ENCODE measurements at regions not wholly inside any gene's neighbourhood (a gene's known extent, or its start where the extent isn't known, plus 50 kb on each side); places are given as distances from the start of the nearest gene placed in this dataset.

GRCh38 chr22:49019737-49020713 is 807.6 kb downstream of the BRD1 start:
- no peak for DNase-seq (ENCODE audit: low read depth, low spot score)

DNA sequence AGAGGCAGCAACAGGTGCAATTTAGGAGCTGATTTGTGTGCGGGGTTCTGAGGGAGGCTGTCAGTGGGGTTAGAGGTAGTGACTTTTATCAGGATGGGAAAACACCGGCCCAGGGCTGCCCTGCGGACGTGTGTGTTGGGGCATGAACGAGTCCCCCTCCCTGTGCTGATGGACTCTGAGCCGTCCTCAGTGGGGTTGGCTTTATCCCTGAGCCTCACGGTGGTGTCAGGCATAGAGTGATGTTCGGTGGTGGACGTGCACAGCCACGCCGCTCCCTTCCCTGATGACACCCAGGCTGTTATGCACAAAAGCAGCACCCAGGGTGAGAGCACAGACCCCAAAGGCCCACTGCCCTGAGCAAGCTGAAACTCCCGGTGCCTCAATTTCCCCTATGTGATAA is 809.1 kb downstream of the BRD1 start:
- DNase-seq (ENCODE audit: low read depth, low spot score), result no peak

- no peak for DNase-seq (ENCODE audit: low read depth, low spot score)
Observed at GRCh38 chr22:49017482-49018329, 810.0 kb downstream of the BRD1 start.

GRCh38 chr22:49016909-49017481 is 810.7 kb downstream of the BRD1 start:
- no peak for DNase-seq (ENCODE audit: low read depth, low spot score)

- no peak for DNase-seq (ENCODE audit: low read depth, low spot score)
Observed at GRCh38 chr22:49015993-49016908, 811.4 kb downstream of the BRD1 start.

- no peak for DNase-seq (ENCODE audit: low read depth, low spot score)
Observed at GRCh38 chr22:49015459-49015858, 812.2 kb downstream of the BRD1 start.

GRCh38 chr22:49014227-49015201 is 813.2 kb downstream of the BRD1 start:
- DNase-seq (ENCODE audit: low read depth, low spot score), result no peak

DNA sequence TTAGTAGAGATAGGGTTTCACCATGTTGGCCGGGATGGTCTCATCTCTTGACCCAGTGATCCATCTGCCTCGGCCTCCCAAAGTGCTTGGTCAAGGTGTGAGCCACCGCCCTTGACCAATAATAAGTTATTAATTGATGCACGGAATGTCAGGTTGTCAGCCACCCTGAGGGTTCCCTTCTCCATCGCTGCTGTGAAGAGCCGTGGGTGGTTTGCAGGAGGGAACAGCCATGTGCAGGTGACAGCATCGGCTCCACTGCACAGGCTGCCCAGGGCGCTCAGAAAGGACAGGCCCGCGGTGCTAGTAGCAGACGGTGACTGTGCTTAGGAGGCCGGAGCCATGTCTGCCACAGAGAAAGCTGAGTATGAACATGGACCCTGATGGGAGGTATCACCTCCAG is 814.0 kb downstream of the BRD1 start:
- no peak for DNase-seq (ENCODE audit: low read depth, low spot score)

- DNase-seq (ENCODE audit: low read depth, low spot score), result no peak
Observed at GRCh38 chr22:49012712-49013395, 814.8 kb downstream of the BRD1 start.

DNA sequence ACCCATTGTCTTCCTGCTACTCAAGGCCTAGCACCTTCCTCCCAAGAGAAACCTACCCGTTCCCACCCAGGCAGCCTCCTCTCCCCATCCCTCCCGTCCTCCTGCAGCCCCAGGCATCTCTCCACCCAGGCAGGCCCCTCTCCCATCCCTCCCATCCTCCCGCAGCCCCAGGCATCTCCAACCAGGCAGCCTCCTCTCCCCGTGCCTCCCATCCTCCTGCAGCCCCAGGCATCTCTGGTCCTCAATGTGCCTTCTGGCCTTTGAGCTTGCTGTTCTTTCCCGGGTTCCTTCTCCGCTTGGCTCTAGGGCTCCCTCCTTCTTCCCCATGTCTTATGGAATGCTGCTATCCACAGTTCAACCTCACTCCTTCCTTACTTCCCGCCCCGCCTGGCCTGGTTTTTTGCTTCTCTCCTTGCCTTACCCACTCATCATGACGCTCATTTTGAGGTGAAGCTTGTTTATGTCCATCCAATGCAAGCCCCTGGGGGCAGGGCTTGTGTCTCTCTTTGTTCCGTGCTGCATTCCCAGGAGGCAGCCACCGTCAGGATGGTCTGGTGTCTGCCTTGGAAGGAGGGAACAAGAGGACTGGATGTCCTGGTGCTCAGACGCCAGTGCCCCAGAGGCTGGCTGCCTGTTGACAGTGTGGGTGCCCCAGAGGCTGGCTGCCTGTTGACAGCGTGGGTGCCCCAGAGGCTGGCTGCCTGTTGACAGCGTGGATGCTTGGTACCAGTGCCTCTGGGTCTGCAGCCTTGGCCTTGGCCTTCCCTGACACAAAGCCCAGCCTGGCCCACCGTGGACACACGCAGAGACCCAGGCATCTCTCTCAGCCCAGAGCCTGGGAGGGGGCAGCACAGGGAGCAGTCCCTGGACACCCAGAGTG is 815.7 kb downstream of the BRD1 start:
- DNase-seq (ENCODE audit: low read depth, low spot score), result no peak

GRCh38 chr22:49011379-49011768 is 816.3 kb downstream of the BRD1 start:
- no peak for DNase-seq (ENCODE audit: low read depth, low spot score)

- no peak for DNase-seq (ENCODE audit: low read depth, low spot score)
Observed at GRCh38 chr22:49010901-49011300, 816.8 kb downstream of the BRD1 start.

DNA sequence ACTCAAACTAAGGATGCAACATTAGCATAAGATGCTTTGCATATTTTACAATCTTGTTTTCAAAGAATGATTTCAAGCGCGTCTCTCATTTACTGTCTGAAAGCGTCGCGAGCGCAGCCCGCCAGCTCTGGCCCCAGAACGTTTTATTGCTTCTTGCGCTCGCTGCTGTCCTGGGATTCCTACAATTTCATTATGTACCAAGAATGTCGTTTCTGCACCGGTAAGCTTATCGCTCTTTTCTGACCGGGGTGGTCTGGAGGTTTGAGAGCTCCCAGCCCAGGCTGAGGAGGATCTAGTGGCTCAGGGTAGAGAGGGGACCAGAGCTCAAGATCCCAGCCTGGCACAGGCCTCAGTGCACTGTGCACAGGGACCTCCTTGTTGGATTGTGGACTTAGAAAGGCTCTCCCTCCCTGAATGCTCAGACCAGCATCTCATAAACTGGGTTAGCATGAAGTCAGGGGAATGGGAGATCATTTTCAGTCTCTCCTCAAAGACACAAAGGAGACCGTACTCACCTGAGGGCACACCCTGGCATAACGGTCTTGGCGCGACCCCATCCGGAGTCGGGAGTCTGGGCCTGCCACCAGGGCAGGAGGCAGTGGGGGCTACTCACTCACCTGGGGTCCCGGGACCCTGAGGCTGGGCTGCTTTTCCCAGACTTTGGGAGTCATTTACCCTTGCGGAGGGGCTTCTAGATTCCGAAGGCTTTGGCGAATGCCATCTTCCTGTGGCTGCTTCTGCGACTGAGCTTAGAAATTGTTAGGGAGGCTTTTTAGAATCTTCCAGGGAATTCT is 817.4 kb downstream of the BRD1 start:
- no peak for DNase-seq (ENCODE audit: low read depth, low spot score)

GRCh38 chr22:49009359-49010063 is 818.2 kb downstream of the BRD1 start:
- DNase-seq (ENCODE audit: low read depth, low spot score), result no peak

DNA sequence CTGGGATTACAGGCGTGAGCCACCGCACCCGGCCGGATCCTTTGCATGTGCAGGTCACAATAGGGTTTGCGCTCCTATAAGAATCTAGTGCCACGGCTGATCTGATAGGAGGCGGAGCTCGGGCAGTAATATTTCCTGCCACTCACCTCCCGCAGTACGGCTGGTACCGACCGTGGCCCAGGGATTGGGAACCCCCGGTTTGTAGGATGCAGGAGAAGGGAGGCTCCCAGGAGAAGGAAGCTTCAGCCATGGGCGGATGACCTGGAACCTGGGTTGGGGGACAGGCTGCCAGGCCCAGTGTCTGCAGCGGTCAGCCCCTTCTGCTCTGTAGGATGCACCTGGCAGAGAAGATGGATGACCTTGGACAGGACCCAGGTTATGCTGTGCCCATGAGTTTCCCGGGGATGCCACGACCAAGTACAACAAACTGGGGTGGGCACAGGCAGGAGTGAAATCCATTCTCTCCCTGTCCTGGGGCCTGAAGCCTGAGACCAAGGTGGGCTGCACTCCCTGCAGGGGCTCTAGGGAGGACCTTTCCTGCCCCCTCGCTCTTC is 818.9 kb downstream of the BRD1 start:
- no peak for DNase-seq (ENCODE audit: low read depth, low spot score)

DNA sequence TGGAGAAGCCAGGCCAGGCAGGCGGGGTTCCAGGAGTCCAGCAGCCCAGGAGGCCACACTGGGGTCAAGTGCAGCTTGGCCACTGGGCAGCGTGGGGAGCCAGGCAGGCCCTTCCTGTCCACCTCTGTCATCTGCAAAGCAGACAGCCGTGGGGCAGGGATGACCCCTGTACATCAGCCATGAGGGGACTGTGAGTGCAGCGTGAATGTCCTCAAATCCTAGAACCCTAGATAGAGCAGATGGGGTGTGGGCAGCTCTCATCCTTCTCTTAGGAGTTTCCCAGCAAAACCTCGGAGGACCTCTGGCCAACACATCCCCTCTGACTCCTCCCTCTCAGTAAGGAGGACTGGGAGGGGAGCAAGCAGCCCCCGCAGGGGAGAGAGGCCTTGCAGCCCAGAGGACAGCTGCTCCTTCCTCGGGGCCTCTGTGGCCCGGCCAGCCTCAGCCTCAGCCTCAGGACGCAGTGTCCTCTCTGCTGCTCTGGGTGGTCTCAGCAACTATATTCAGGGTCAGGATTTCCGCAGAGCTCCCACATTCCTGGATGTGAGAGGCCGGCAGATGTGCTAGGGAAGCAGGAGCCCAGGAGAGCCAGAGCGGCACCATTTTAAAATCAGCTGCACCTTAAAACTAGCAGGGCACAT is 820.5 kb downstream of the BRD1 start:
- no peak for DNase-seq (ENCODE audit: low read depth, low spot score)
